Activated CD4-positive, alpha-beta memory T cell treated with anti-CD3 and anti-CD28 coated beads, Interleukin-2, amount 10 ng/mL, durations not matched to agents 7 days and 5 days (primary cell): ENCODE measurements at regions not wholly inside any gene's neighbourhood (a gene's known extent, or its start where the extent isn't known, plus 50 kb on each side); places are given as distances from the start of the nearest gene placed in this dataset.

Source experiments
- CTCF ChIA-PET: fragments of 350-600 bp; sonication (Branson Sonifier 250); formaldehyde crosslinking; loops from one replicate; lab custom pipeline; 2021; ENCODE audit warnings: antibody characterized with exemption, inconsistent platforms; lab: Charles Lee
- POLR2A ChIA-PET: fragments of 350-600 bp; sonication (Branson Sonifier 250); formaldehyde crosslinking; loops from one replicate; lab custom pipeline; 2021; ENCODE audit warnings: antibody characterized with exemption; lab: Charles Lee
- DNase-seq: peaks from one replicate; pipeline ENCODE4 v3.0.0-alpha.2; 2020
- H3K27ac Mint-ChIP-seq: one replicate; pipeline ENCODE4 v1.8.0; 2021; ENCODE audit warnings: mild to moderate bottlenecking, mixed read lengths
- H3K27me3 Mint-ChIP-seq: one replicate; pipeline ENCODE4 v1.8.0; 2021; ENCODE audit warnings: mixed read lengths
- H3K36me3 Mint-ChIP-seq: one replicate; pipeline ENCODE4 v1.8.0; 2021; ENCODE audit warnings: low read depth, mixed read lengths
- H3K4me1 Mint-ChIP-seq: one replicate; pipeline ENCODE4 v1.8.0; 2021; ENCODE audit warnings: mixed read lengths
- H3K4me3 Mint-ChIP-seq: one replicate; pipeline ENCODE4 v1.8.0; 2021; ENCODE audit warnings: mild to moderate bottlenecking, mixed read lengths
- H3K9me3 Mint-ChIP-seq: one replicate; pipeline ENCODE4 v1.8.0; 2021; ENCODE audit warnings: mixed read lengths

DNA sequence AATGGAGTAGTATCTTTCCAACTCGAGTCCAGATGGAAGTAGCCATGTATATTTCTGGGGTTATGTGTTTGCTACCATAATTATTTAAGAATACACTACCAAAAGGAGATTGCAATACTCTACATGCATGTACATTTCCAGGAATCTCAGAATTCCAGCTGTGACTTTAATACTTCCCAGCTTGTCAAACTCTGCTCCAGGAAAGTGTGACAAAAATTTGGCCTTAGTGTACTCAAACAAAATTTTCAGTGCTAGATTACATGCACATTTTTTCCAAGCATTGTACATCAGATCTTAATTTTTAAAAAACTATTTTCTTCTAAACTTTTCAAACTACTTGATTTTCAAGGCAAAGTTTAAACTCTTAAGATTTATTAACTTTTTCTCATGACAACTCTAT, 1791.6 kb downstream of the SUCLG1 start:
- no peak for DNase-seq
- Mint-ChIP-seq H3K4me1 (no peaks in the 10 kb centered on the region), H3K9me3 (peaks cover 6% of the 10 kb centered on the region), H3K36me3 (no peaks in the 10 kb centered on the region), H3K27me3 (no peaks in the 10 kb centered on the region), H3K4me3 (no peak overlapping the region), H3K27ac (no peak overlapping the region)
- CTCF ChIA-PET: no interaction called here
- POLR2A ChIA-PET: no interaction called here

DNA sequence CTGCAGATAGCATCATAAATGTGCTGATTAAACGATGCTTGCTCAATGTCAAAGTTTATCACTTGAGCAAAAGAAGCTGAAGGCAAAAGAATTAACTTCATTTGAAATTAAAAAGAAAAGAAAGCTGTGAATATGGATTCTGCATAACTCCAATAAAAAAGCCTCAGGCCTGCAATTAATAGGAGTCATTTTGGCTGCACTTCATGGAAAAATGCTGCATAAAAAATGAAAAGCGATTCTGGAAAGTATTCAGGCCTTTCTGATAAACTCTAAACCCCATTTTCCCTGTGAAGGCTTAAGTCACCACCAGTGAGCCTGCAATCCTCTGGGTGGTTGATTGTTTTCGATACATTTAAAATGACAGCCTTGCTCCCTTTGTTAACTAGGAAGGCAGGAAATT, 1793.4 kb downstream of the SUCLG1 start:
- Mint-ChIP-seq H3K27me3 (no peaks in the 10 kb centered on the region), H3K36me3 (no peaks in the 10 kb centered on the region), H3K4me3 (no peak overlapping the region), H3K4me1 (no peaks in the 10 kb centered on the region), H3K9me3 (peaks cover 3% of the 10 kb centered on the region), H3K27ac (no peak overlapping the region)
- ChIA-PET CTCF (no interaction called here), POLR2A (no interaction called here)
- DNase-seq: no peak

DNA sequence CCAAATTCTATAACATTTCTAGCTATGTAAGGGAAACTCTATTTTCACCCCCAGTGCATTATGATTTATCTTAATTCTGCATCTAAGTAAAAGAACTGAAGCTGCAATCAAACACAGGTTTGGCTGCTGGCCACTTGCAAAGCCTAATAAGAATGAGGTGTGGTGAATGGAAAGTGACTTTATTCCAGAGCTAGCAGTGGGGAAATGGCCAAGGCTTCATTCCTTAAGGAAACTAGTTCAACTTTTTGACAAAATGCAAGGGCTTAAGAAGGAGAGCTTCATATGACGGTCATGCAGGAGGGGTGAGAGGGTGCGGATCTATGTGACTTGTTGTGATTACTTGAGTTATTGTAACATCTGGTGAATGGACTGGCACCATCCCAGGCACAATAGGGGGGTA, 1802.0 kb downstream of the SUCLG1 start:
- no peak for DNase-seq
- Mint-ChIP-seq H3K27ac (no peak overlapping the region), H3K4me1 (no peaks in the 10 kb centered on the region), H3K9me3 (peaks cover 10% of the 10 kb centered on the region), H3K27me3 (no peaks in the 10 kb centered on the region), H3K36me3 (no peaks in the 10 kb centered on the region), H3K4me3 (no peak overlapping the region)
- ChIA-PET POLR2A (no interaction called here), CTCF (no interaction called here)

DNA sequence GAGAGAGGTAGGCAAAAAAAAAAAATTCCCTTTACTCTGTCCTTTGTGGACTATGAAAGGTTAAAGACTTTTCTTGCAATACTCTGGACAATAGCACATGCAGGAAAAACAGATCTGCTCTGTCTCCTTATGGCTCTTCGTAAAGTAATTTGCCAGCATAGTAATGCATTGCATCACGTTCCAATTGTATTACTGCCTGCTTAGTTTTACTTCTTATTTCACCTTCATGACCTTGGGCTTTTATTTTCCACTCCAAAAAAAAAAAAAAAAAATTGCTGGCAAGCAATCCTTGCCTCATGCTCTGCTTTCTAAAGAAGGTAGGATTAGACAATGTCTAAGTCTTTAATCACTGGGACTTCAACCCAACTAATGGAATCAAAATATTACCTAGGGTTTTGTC, 1802.7 kb downstream of the SUCLG1 start:
- no peak for DNase-seq
- Mint-ChIP-seq H3K4me1 (no peaks in the 10 kb centered on the region), H3K27ac (no peak overlapping the region), H3K9me3 (peaks cover 13% of the 10 kb centered on the region), H3K36me3 (no peaks in the 10 kb centered on the region), H3K27me3 (no peaks in the 10 kb centered on the region), H3K4me3 (no peak overlapping the region)
- ChIA-PET POLR2A (no interaction called here), CTCF (no interaction called here)

DNA sequence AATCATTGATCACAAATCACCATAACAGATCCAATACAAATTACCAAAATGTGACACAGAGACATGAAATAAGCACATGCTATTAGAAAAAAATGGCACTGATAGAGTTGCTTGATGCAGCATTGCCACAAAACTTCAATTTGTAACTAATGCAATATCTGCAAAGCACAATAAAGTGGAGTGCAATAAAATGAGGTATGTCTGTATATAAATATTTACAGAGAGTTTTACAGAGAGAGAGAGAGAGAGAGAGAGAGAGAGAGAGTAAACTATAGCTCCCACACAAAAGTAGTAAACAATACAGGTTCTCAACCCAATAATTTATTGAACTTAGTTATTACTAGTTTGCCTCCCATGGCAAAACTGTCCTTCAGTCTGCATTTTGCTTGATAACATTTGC, 1807.0 kb downstream of the SUCLG1 start:
- Mint-ChIP-seq H3K36me3 (no peaks in the 10 kb centered on the region), H3K4me1 (no peaks in the 10 kb centered on the region)
- POLR2A ChIA-PET: no interaction called here

DNA sequence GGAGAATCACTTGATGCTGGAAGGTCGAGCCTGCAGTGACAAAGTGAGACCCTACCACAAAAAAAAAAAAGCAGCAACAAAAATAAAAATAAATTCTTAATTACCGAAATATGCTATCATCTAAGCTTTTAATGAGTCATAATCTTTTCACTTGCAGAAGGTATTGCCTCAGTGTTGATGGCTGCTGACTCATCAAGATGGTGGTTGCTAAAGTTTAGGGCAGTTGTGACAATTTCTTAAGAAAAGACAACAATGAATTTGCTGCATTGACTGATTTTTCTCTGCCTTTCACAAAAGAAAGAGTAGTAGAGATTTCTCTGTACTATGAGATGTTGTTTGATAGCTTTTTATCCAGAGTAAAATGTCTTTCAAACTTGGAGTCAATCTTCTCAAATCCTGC, 1809.0 kb downstream of the SUCLG1 start:
- ChIA-PET POLR2A (no interaction called here), CTCF (no interaction called here)
- H3K4me1 Mint-ChIP-seq: no peaks in the 10 kb centered on the region
- H3K4me3 Mint-ChIP-seq: no peak overlapping the region
- no peaks in the 10 kb centered on the region for H3K27me3 Mint-ChIP-seq
- peaks cover 20% of the 10 kb centered on the region for H3K9me3 Mint-ChIP-seq
- no peak overlapping the region for H3K27ac Mint-ChIP-seq
- DNase-seq: no peak
- H3K36me3 Mint-ChIP-seq: no peaks in the 10 kb centered on the region

More for the DNA sequence above, 1807.0 kb downstream of the SUCLG1 start:
- Mint-ChIP-seq H3K27me3 (no peaks in the 10 kb centered on the region), H3K27ac (no peak overlapping the region), H3K9me3 (peaks cover 16% of the 10 kb centered on the region), H3K4me3 (no peak overlapping the region)
- DNase-seq: no peak
- CTCF ChIA-PET: no interaction called here

DNA sequence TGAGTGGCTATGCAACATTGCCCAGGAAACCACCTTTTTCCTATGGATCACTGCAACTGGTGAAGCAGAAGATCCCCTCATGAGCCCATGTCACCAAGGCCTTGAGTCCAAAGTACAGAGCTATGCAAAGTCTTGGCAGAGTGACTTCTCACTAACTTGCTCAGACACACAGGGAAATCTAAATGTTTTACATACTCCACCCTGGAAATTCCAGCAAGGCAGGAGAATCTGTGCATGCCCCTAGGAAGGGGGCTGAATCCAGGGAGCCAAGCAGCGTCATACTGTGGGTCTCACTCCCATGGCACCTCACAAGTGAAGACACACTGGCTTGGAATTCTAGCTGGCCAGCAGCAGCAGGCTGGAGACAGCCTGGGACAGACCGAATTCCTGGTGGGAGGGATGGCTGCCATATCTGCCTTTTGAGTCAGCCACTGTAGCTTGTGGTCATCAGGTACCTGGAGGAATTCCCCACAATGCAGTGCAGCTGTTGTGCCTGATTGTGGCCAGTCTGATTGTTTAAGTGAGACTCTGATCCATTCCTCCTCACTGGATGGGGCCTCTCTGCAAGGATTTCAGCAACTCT, 1817.4 kb downstream of the SUCLG1 start:
- Mint-ChIP-seq H3K4me3 (no peak overlapping the region), H3K27me3 (no peaks in the 10 kb centered on the region), H3K36me3 (no peaks in the 10 kb centered on the region), H3K9me3 (peaks cover 11% of the 10 kb centered on the region), H3K27ac (no peak overlapping the region), H3K4me1 (no peaks in the 10 kb centered on the region)
- no peak for DNase-seq
- ChIA-PET POLR2A (no interaction called here), CTCF (no interaction called here)

DNA sequence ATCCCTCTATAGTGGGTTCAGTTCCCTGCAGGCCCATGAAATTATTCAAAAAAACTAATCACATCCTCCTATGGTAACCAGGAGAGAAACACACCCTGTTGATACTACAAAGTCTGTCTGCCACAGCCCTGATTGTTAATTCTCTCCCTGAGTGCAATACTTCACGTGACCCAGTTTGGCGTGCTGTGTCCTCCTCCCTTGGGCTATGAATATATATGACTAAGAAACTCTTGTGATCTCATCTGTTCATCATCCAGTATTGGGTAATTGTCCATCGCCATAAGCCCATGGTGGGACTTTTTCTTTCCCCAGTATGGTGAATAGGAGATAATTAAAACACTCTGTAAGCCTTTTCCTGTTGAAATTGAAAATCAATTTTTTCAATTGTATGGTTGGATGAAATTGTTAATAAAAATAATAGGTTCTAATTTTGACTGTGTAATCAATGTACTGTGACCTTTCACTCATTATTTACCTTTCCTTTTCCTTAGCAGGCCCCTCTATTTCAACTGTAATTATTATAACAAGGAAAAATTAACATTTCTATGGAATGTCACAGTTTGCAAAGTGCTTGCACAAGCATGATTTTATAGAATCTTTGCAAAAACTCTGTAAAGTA, 1822.6 kb downstream of the SUCLG1 start:
- H3K4me3 Mint-ChIP-seq: no peak overlapping the region
- H3K27me3 Mint-ChIP-seq: no peaks in the 10 kb centered on the region
- POLR2A ChIA-PET: no interaction called here
- no peaks in the 10 kb centered on the region for H3K36me3 Mint-ChIP-seq
- no peaks in the 10 kb centered on the region for H3K4me1 Mint-ChIP-seq
- H3K27ac Mint-ChIP-seq: no peak overlapping the region
- H3K9me3 Mint-ChIP-seq: peaks cover 4% of the 10 kb centered on the region
- CTCF ChIA-PET: no interaction called here
- no peak for DNase-seq

DNA sequence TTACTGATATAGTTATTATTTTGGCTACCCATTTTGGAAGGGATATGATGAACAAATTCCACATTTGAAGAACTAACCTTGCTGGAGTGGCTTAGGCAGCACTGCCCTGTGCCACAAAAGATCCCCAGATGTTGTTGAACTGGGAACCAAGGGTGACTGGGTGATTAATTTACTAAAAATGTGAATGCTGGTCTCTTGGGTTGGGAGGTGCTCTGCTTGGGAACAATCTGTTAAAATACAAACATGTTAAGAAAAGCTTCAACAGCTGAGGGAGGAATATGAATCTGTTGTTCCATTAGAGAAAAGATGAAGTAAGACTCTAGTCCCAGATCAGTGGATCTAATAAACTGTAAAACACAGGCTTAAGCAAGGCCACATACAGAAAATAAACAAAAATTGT, 1860.1 kb downstream of the SUCLG1 start:
- DNase-seq: no peak
- Mint-ChIP-seq H3K36me3 (no peaks in the 10 kb centered on the region), H3K4me1 (no peaks in the 10 kb centered on the region), H3K4me3 (no peak overlapping the region), H3K27ac (no peak overlapping the region), H3K27me3 (no peaks in the 10 kb centered on the region), H3K9me3 (peaks cover 6% of the 10 kb centered on the region)
- CTCF ChIA-PET: no interaction called here
- POLR2A ChIA-PET: no interaction called here

DNA sequence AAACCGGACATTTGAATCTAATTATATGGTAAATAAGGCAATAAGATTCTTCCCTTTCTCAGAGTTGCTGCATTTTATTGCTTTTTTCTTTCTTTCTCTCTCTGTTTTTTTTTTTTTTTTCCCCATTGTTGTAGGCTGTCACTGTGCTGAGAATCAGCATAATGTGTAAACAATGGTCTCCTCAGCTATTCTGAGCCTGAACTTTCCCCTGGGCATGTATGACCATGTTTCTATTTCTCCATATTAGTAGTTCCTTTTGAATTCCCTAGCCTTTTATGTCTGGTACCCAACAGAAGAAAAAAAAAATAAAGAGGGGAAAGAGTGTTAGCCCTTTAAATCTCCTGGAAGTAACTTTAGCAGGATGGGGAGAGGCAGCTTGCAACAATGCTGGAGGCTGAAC, 1862.5 kb downstream of the SUCLG1 start:
- CTCF ChIA-PET: no interaction called here
- no peaks in the 10 kb centered on the region for H3K36me3 Mint-ChIP-seq

DNA sequence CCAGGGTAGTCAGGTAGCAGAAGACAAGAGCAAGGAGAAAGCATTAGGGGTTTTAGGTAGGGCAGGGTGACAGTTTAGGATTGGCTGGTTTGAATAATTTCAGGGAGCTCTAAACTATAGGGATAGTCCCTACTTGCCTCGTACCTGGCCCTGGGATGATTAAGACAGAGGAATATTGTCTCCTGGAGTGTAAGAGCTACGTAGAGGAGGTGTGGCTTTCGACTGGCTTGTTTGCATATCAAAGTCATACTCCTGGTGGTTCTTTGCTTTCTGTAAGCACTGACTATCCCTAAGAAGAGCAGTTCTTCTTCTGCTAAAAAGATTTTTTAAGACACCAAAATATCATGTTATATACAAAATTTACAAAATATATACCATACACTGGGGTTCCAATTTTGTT, 1867.4 kb downstream of the SUCLG1 start:
- POLR2A ChIA-PET: no interaction called here

More for the DNA sequence above, 1862.5 kb downstream of the SUCLG1 start:
- POLR2A ChIA-PET: no interaction called here
- no peak overlapping the region for H3K27ac Mint-ChIP-seq
- peaks cover 6% of the 10 kb centered on the region for H3K9me3 Mint-ChIP-seq
- H3K4me1 Mint-ChIP-seq: no peaks in the 10 kb centered on the region
- no peaks in the 10 kb centered on the region for H3K27me3 Mint-ChIP-seq
- DNase-seq: no peak
- H3K4me3 Mint-ChIP-seq: no peak overlapping the region

DNA sequence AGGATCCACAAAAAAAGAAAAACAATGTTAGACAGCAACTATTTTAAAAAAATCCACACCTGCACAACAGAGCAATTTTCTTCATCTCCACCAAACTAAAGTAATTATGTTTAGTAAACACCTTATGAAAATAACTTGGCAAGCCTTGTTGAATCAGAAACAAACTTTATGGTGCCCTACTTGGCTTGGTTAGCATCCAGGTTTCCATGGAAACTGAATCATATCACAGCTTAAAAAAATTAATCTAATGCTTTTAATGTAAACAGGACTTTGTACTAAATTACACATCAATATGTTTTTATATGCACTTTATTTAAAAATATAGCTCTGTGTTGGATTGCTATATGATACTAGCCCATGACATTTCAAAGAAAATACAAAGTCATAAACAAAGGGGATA, 1882.4 kb downstream of the SUCLG1 start:
- no peaks in the 10 kb centered on the region for H3K4me1 Mint-ChIP-seq
- no peak overlapping the region for H3K4me3 Mint-ChIP-seq
- DNase-seq: no peak
- ChIA-PET POLR2A (no interaction called here), CTCF (no interaction called here)
- H3K9me3 Mint-ChIP-seq: peaks cover 8% of the 10 kb centered on the region
- no peaks in the 10 kb centered on the region for H3K27me3 Mint-ChIP-seq
- H3K27ac Mint-ChIP-seq: no peak overlapping the region
- H3K36me3 Mint-ChIP-seq: no peaks in the 10 kb centered on the region

More for the DNA sequence above, 1867.4 kb downstream of the SUCLG1 start:
- peaks cover 3% of the 10 kb centered on the region for H3K9me3 Mint-ChIP-seq
- CTCF ChIA-PET: no interaction called here
- no peaks in the 10 kb centered on the region for H3K4me1 Mint-ChIP-seq
- no peaks in the 10 kb centered on the region for H3K36me3 Mint-ChIP-seq
- H3K4me3 Mint-ChIP-seq: no peak overlapping the region
- DNase-seq: no peak
- no peaks in the 10 kb centered on the region for H3K27me3 Mint-ChIP-seq
- H3K27ac Mint-ChIP-seq: no peak overlapping the region

DNA sequence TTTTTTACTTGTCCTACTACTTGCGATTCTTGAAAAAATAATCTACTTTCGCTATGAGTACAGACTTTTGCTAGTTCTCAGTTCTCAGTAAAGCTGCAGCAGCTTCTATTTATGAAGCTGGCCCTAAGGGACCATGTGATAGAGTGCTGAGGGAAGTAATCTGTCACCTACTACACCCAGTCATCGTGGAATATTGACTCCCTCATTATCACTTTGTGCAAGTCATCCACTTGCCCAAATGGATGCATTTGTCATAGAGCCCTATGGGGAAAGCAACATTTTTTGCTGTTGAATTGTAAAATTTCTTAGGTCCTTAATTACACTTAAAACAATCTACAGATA, 1919.8 kb downstream of the SUCLG1 start:
- Mint-ChIP-seq H3K27ac (no peak overlapping the region), H3K36me3 (no peaks in the 10 kb centered on the region), H3K27me3 (no peaks in the 10 kb centered on the region), H3K9me3 (peaks cover 14% of the 10 kb centered on the region), H3K4me1 (no peaks in the 10 kb centered on the region), H3K4me3 (no peak overlapping the region)
- DNase-seq: no peak
- POLR2A ChIA-PET: no interaction called here
- CTCF ChIA-PET: no interaction called here

DNA sequence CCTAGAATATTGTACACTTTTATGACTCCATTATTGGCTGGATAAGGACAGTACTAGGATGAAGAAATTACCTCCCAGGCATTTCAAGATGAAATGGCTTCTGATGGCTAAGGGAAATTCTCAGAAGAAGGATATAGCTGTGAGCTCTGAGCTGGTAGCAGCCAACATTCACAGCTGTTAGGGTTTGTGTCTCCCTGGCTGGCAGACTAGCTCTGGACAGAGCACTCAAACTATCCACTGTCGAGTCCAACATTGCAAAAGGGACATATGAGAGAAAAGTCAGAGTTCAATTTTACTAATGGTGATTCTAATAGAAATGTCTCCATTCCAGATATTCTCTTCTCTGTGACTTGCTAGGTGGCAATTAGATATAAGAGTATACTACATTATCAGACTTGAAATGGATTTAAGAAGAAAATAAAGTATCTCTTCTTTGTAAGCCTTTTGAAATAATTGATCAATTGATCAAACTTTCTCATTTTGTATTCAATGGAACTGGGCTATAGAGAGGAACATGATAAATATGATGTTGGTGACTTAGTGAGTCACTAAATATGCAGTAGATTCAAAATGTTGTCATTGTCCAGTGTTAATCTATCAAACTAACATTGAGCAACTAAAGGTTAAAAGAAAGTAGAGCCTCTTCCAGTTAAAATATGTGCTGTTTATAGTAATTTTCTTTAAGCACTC, 1920.3 kb downstream of the SUCLG1 start:
- DNase-seq: no peak
- no peaks in the 10 kb centered on the region for H3K4me1 Mint-ChIP-seq
- no peak overlapping the region for H3K4me3 Mint-ChIP-seq
- ChIA-PET POLR2A (no interaction called here), CTCF (no interaction called here)
- H3K27me3 Mint-ChIP-seq: no peaks in the 10 kb centered on the region
- no peaks in the 10 kb centered on the region for H3K36me3 Mint-ChIP-seq
- H3K27ac Mint-ChIP-seq: no peak overlapping the region
- peaks cover 16% of the 10 kb centered on the region for H3K9me3 Mint-ChIP-seq
